Fibroblast of peridontal ligament (primary cell): ENCODE measurements at regions not wholly inside any gene's neighbourhood (a gene's known extent, or its start where the extent isn't known, plus 50 kb on each side); places are given as distances from the start of the nearest gene placed in this dataset.
A peak's percentile ranks its signal among the peaks of the same experiment; 100 is the strongest.

Experiments used
- DNase-seq: peaks from one replicate; pipeline ENCODE4 v3.0.0-alpha.2; 2010; ENCODE audit errors: extremely low read depth

DNA sequence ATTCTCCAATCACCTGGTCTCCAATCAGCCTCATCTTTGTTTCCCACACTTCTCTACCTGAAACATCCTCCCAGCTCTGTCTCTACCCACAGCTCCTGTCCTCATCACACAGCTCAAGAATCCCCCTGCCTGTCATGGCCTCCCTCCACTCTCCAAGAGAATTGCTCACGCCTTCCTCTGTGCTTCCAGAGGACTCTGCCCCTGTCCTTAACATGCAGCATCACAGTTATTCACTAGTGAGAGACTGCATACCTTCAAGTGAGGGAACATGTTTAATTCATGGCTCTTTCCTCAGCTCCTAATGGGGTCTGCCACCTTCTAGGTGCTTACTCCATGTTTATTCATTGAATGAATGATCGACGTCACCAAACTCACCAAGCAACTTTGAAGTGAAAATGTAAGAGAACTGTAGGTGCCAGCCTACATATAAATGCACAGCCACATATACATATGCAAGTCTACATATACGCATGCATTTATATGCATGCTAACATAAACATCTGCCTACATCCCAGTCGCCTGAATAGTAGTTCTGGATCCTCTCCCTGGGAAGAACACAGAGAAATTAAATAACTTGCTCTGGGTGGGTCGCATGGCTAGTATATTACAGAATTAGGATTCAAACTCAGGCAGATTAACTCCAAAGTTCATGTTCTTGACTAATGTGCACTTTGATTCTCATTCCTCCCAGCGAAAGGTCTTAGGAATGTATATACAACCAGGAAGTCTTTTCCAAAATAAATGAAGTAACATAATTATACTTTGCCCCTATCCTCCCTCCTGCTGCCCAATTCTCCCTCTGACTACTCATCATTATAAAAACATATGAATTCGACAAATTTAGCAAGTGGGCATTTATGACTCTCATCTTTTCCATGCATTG is 295.6 kb downstream of the MAFB start:
- no peak for DNase-seq

DNA sequence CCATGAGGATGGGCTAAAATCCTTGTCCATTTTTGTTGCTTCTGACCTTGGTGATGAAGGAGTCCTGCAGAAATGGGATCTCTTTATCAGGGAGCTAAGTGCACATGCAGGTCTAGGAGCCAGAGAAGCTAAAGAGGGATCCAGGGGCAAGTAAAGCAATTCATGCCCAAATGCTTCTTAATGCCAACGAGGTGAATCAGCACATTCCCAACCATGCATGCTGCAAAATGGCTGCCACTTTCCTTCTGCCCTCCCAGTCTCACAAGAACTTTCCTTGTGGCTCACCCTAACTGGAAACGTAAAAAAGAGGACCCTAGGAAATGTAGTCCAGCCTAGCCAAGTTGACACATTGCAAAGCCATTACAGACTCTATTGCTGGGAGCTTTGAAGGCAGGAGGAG is 298.4 kb downstream of the MAFB start:
- peak; percentile 1 for DNase-seq

DNA sequence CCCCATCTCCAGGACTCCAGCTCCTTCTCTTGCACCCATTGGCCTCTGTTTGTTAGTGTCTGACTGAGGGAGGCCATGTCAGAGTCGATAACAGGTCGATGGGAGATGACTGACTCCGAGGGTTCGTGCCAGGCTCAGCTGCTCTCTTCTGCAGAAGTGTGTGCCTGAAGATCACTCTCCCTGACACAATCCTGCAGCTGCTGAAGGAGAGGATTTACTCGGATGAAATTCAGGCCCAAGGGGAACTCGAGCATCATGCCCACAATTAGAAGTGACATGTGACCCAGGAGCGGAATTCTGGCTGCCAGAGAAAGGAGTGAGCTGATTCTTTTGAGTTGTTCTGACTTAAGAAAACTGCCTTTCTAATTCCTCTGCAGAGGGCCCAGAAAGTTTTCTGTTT is 318.2 kb downstream of the MAFB start:
- no peak for DNase-seq

DNA sequence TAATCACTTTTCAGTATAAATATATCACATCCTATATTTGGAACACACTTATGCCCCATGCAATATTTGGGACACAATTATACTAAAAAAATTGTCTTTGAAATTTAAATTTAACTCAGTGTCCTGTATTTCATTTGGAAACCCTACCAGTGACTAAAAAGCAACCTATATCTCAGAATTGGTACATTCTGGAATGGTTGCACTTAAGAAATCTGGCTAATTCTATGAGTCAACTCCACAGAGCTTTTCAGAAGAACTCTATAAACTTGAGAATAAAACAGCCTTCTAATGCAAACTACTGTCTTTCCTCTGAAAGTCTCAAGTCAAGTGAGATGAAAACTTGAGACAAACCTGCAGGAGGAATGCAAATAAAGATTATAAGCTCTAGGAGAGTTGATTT is 320.2 kb downstream of the MAFB start:
- no peak for DNase-seq

DNA sequence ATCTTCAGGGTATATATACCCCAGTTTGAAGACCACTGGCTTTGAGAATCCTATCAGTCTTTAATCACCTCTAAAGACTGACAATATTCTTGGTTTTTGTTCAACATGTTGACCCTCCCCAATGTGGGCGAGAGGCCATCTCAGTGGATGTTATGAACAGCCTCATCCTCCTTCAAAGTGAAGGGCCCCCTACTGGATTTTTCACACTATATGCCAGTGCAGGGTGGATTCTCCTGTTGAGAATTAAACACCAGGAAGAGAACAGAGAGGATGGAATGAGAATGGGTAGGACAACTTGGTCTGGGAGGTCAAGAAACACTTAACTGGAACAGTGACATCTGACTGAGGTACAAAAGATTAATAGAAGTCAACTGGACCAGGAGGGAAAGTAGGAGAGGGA is 327.1 kb downstream of the MAFB start:
- no peak for DNase-seq

DNA sequence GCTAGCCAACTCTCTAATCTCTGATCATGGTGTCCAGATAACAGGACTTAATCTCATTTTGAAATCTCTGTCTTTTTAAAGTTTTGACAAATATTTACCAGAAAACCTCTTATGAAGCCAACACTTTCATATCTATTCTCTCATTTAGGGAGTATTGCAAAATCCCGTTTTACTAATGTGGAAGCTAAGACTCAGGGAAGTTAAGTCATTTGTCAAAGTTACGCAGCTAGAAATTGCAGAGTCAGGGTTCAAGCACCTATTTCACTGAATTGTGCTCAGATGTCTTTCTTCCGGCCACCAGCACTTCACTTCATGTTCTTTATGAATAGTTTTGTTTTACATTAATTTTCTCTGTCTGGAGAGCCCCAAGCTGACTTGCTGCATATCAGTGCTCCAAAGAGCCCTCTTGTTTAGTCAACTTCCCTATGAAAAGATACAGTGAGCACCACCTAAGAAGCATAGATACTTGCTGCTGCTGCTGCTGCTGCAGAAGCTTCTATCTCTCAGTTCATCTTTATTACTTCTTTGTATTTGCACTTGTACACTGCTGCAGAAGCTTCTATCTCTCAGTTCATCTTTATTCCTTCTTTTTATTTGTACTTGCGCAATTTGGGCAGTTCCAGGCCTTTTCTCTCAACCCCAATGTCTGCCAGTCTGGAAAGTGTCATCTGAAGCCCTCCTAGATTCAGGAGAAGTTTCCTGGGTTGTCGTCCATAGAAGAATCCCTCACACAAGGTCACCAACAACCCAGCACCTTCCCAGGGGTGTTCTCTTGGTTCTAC is 329.7 kb downstream of the MAFB start:
- DNase-seq = no peak

DNA sequence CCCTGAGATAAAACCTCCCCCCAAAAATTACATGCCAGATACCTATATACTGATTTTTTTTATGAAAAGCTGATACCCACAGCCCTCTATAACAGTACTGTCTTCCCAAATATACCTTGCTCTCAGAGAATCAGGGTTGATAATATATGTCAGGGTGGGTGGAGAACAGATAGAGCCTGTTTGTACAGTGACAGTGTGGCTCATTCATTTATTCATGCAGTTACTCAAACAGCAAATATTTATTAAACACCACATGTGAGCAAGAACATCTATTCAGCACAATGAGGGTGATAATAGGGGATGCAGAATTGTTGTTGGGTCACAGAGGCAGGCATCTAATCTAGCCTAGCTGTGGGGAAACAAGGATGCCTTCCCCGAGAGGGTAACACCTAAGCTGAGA is 334.2 kb downstream of the MAFB start:
- no peak for DNase-seq

DNA sequence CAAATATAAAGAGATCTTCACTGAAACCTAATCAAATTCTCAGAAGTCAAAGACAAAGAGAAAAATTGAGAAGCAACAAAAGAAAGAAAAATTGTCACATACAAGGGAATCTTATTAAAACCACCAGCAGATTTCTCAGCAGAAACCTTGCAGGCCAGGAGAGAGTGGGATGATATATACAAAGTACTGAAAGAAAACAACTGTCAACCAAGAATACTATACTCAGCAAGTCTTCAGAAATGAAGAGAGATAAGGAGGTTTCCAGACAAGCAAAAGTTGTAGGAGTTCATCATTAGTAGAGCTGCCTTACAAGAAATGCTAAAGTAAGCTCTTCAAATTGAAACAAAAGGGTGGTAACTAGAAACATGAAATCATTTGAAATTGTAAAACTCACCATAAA is 345.6 kb downstream of the MAFB start:
- no peak for DNase-seq

DNA sequence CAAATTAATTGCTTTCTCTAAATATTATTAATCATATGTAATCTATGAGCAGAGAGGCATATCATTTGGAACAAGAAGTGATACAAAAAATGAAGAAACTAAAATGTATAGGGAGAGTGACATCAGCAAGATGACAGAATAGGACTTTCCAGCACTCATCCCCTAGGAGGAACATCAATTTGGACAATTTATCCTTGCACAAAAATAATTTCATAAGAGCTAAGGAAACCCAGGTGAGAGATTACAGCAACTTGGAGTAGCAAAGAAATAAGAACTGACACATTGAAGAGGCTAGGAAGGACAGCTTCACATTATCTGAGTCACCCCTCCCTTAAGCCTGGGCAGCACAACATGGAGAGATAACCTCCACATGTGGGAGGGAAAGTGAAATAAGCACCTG is 347.5 kb downstream of the MAFB start:
- no peak for DNase-seq

DNA sequence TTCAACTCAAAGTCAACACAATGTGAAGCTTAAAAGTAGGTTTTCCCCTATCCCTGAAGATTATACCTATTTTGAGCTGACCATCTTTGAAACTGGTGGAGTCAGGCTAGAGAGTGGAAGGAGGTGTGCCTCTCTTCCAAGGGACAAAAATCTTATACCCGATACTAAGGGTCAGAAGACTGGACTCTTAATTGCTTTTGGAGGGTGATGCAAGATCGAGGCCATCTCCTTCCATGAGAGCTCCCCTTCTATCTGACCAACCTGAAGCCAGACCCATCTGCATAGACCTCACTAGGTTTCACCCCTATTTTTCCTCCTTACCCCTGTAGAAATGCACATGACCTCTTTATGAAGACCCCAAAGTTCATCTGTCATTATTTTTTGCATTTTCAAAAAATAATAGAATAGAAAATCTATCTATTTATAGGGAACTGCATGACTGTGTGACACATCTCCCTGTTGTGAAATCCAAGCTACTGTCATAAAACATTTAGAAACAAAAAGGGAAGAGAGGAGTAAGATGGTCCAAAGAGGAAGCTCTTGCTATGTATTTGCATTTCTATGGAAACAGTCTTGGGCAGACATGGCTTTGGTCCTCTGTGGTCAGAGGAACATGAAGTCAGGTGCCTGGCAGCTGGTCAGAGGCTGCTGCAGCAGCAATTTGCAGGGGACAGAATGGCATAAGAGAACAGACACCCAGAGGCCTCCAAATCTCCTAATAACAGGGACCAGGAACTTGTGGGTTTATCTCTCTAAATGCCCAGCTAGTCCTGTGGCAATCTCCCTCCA is 349.2 kb downstream of the MAFB start:
- no peak for DNase-seq

DNA sequence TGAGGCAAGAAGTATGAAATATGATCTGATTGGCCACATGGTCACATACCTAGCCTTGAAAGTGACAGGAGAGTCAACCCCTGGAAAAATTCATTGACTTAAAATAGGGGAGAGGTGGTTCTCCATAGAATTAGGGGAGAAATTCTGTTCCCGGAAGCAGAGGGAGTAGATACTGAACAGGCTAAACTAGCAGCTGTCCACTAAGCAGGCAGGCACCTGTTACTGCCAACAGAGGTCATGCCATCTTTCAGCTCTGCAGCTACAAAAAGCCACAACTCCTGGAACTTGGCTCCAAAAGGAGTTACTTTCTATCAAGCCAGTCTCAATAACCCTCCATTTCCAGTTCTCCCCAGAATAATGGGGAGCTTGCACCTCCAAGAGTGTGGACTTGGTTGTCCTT is 352.5 kb downstream of the MAFB start:
- DNase-seq = no peak

DNA sequence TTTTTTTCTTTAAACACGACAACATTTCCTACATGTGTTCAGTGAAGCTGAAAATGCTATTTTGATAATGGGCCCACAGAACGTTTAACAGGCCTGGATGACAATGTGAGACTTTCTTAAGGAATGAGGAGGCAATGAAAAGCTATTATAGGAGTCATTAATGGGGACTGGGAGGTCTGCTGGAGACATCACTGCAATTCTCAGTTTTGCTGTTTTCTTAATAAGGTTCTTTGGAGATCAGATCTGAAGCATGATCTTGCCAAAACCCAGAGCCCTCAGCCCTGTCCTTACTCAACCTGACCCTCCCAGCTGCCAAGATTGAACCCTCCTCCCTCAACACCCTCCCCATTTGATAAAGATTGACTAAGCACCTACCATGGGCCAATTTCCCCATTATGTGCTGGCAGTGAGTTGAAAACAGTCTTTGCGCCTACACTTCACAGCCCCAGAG is 353.1 kb downstream of the MAFB start:
- no peak for DNase-seq

DNA sequence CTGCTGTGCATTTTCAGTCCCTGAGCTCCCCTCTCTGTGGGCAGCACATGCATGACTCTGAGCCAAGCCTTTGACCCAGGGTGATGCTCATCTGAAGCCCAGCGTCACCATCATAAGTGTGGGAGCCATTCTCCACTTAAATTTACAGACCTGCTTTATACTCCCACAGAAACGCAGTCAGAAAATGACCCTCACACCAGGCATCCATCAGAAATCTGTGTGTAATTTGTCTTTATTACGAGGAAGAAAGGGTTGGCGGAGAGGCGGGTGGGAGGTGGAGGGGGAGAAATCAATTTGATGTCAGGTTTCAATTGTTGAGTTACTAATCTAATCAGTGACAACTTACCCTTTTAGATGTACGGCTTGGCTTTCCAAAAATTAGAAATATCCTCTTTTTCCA is 353.6 kb downstream of the MAFB start:
- no peak for DNase-seq

DNA sequence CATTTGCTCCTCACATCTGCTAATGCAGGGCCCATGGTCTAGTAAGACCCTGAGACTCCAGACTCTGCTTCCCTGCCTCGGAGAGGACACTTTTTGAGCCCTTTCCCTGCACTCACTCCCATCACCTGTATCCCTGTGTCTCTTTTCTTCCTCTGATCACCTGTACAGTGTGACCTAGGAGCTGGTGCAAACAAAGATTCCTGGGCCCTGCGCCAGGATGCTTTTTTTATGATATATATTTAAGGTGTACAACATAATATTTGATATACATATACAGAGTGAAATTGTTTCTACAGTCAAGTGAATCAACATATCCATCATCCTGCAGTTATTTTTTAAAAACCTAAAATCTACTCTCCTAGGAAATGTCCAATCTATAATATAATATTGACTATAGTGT is 355.4 kb downstream of the MAFB start:
- no peak for DNase-seq

DNA sequence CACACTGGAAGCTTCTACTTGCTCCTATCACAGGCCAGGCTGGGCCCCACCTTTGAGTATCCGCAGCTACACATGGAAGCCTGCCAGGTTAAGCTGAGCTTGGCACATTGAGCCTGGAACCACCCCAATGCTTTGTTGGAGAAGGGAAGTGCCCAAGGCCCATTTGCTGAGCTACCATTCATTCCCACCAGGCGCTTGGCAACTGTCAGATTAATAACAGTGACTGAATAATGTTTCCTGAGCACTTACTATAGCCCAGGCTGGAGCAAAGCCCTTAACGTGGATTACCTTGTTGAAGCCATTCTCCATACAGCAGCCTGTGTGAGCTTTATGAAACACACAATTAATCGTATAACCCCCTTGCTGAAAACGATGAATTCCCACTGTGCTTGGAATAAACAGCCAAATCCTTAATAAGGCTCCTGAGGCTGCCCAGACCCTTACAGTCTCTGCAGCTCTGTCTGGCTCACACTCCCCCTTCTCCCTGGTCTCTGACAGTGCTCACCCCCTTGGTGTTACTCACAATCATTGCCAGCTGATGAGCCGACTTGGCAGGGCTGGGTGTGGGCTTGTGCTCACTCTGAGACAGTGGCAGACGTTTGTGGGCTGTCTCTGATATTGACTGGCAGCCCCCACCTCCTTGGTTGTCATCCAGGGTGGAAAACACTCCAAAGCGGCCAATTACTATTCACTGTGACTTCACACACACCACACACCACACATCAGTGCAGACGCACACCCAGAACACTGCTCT is 357.1 kb downstream of the MAFB start:
- no peak for DNase-seq

DNA sequence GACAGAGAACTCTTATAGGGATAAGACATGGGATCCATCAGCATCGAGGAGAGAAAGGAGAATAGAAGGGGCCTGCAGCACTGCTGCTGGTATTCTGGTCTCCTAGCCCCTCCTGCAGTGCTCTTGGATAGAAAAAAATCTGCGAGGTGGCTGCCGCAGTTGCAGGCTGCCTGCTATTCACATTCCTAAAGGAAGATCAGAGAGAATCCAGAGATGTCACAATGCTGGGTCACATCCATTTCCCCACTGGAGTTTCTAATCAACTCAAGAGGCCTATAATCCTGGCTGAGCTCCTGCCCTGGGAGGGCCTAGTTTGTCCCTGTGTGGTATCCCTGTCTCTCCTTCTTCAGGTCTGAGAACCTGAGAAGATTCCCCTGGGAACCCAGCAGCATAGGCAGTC is 357.8 kb downstream of the MAFB start:
- no peak for DNase-seq

DNA sequence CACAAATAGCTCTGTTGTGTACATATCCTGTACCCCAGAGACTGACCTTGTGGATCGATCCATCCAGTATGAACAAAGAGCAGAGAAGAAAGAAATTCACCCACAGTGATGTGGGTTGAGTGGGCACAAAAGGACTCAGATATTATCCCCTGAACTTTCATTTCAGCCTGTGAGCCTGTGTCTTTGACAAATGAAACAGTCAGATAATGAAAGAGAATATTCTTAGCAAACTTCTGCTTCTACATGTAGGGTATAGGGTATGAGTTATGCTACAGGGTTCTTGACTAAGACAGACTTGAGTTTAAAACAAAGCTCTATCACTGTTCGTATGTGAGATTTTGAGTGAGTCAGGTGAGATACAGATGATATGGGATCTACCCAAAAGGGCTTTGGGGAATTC is 359.7 kb downstream of the MAFB start:
- DNase-seq = no peak

DNA sequence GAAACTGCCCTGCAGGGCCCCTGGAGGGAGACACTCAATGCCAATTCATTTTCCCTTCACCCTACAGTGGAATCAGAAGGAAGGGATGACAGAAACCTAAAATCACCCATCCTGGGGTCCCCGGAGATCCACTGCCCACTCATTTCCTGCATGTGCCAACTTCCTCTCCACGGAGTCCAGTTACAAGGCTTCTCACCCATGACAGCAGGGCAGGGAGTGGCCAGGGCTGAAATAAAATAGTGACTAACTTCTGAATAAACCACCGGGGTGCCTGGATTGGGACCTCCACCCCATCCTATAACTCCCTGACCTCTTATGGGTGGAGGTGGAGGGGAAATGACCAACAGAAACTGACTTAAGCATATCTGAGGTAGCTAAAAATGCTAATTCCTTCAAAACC is 362.3 kb downstream of the MAFB start:
- DNase-seq = no peak

DNA sequence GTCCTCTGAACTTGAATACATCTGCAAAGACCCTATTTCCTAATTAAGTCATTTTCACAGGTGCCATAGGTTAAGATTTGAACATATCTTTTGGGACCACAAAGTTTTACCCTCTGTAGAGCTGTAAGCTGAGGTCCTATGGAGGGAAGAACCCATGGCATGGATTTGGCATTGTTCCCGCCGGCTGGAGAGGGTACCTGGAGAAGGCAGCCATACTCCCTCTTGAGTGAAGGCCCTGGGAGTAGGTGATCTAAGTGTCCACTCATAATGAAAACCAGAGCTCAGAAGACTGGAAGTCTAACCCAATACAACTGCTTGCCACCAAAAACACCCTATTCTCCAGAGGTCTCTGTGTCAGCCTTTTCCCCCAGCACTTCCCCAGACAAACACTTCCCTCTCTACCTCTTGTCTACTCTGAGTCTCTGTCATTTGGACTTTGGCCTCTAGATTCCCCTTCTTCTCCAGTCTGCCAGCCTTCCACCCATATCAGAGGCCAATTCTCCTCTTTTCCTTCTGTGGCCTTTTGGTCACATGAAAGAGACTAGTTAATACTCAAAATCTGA is 363.9 kb downstream of the MAFB start:
- no peak for DNase-seq

DNA sequence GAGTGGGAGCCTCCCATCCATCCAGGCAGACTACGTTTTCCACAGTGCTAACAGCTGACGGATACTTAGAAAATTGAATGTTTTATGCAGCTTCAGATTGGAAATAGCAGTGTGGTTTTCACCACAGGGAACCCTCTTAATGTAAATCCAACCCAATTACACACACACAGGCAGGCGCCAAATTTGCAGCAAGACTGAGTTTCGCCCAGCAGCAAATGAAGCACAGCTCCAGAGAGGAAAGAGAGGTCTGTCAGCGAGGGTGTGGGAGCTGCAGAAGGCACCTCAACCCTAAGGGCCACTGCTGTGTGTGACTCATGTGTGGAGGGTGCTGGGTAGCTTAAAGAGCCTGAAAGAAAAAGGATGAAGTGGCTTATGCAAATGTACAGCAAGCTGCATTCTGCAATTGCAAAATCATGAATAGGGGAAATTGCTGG is 365.7 kb downstream of the MAFB start:
- no peak for DNase-seq

DNA sequence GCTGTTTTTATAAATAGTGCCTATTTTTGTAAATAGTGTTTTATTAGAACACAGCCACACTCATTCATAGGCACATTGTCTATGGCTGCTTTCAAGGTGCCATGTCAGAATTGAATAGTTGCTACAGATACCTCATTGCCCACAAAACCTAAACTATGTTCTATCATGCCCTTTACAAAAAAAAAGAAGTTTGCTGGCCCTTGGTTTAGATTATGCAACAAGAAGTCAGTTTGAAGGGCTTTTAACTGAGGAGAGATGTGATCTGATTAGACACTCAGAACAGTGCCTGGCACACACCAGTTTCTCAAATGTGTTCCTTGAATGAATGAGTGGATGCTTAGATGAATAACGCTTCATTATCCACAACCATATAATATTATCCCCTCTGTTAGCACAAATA is 366.1 kb downstream of the MAFB start:
- no peak for DNase-seq
